ENCODE measurements at regions not wholly inside any gene's neighbourhood (a gene's known extent, or its start where the extent isn't known, plus 50 kb on each side); places are given as distances from the start of the nearest gene placed in this dataset.
A peak's percentile ranks its signal among the peaks of the same experiment; 100 is the strongest.

- TF ChIP-seq CTCF (IDR thresholded peaks at IDR 0.05; ENCODE audit: low read depth, low read length, missing control alignments), result no peak
- DNase-seq (ENCODE audit: extremely low read depth, low read depth), result no peak
- H3K4me3 ChIP-seq (replicated peaks; ENCODE audit: low read depth, low read length), result no peak overlapping the region
Measured at GRCh38 chr2:65499216-65499615, 66.8 kb upstream of the SPRED2 start.

- no peak overlapping the region for H3K4me3 ChIP-seq (replicated peaks; ENCODE audit: low read depth, low read length)
- TF ChIP-seq CTCF (IDR thresholded peaks at IDR 0.05; ENCODE audit: low read depth, low read length, missing control alignments), result no peak
- no peak for DNase-seq (ENCODE audit: extremely low read depth, low read depth)
Measured at GRCh38 chr2:65498396-65498795, 66.0 kb upstream of the SPRED2 start.

DNA sequence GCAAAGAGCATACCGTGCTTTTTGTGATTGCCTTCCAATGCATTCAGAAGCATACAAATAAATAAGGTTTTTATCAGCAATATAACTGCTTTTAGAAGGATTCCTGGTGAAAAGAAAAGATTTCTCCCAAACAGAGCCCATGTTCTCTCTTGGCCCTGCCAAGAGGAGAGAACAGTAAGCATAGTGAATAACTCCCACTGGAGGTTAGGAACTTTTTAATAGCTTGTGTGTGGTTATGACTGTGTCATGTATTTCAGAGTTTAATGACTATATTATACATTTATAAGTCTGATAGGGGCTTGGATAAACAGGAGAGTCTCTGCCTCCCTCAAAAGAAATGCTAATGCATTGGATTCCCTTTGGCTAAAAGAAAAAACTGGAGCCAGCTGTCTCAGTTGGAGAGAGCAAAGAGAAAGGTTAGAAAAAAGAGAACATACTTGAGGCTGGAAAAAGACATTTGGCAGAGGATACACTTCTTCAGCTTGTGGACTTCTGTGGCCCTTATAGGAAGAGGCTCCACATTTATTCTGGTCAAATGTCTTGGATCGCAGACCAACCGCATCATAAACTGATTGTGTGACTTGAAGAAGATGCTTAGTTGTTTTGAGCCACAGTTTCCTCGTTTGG, 63.0 kb upstream of the SPRED2 start:
- TF ChIP-seq CTCF (IDR thresholded peaks at IDR 0.05; ENCODE audit: low read depth, low read length, missing control alignments), result no peak

GRCh38 chr2:65494078-65494477, 61.7 kb upstream of the SPRED2 start:
- H3K4me3 ChIP-seq (replicated peaks; ENCODE audit: low read depth, low read length), result no peak overlapping the region
- DNase-seq (ENCODE audit: extremely low read depth, low read depth), result no peak
- TF ChIP-seq CTCF (IDR thresholded peaks at IDR 0.05; ENCODE audit: low read depth, low read length, missing control alignments), result no peak

More for the DNA sequence above, 63.0 kb upstream of the SPRED2 start:
- DNase-seq (ENCODE audit: extremely low read depth, low read depth), result no peak
- no peak overlapping the region for H3K4me3 ChIP-seq (replicated peaks; ENCODE audit: low read depth, low read length)

- peak; percentile 2 for DNase-seq (ENCODE audit: extremely low read depth, low read depth)
- no peak overlapping the region for H3K4me3 ChIP-seq (replicated peaks; ENCODE audit: low read depth, low read length)
- TF ChIP-seq CTCF (IDR thresholded peaks at IDR 0.05; ENCODE audit: low read depth, low read length, missing control alignments), result no peak
Measured at GRCh38 chr2:65491381-65491905, 59.0 kb upstream of the SPRED2 start.

DNA sequence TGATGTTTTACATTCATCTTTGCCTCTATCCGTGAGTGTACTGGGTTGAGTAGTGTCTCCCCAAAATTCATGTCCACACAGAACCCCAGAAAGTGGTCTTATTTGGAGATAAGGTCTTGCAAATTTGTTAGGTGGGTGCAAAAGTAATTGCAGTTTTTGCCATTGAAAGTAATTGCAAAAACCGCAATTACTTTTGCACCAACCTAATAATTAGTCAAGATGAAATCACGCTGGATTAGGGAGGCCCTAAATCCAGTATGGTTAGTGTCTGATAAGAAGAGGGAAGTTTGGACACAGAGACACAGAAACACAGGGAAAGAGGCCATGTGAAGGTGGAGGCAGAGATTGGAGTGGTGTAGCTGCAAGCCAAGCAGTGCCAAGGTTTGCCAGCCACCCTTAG, 57.8 kb upstream of the SPRED2 start:
- no peak overlapping the region for H3K4me3 ChIP-seq (replicated peaks; ENCODE audit: low read depth, low read length)
- DNase-seq (ENCODE audit: extremely low read depth, low read depth), result no peak
- TF ChIP-seq CTCF (IDR thresholded peaks at IDR 0.05; ENCODE audit: low read depth, low read length, missing control alignments), result no peak

GRCh38 chr2:65489269-65489668, 56.9 kb upstream of the SPRED2 start:
- no peak for TF ChIP-seq CTCF (IDR thresholded peaks at IDR 0.05; ENCODE audit: low read depth, low read length, missing control alignments)
- DNase-seq (ENCODE audit: extremely low read depth, low read depth), result no peak
- no peak overlapping the region for H3K4me3 ChIP-seq (replicated peaks; ENCODE audit: low read depth, low read length)

Data from HFF-Myc (cell line).